ENCODE measurements at regions not wholly inside any gene's neighbourhood (a gene's known extent, or its start where the extent isn't known, plus 50 kb on each side); places are given as distances from the start of the nearest gene placed in this dataset.
"Not testable (repeated sequence)": the region's sequence is repeated elsewhere in the genome, so short reads cannot be mapped to it uniquely, and the experiment has no call there.

- no peak for DNase-seq (ENCODE audit: low read depth in 2 of 2)
These were observed 643.7 kb upstream of the ACO1 start for GRCh38 chr9:31740705-31741104.

GRCh38 chr9:31744589-31744988 lies 639.9 kb upstream of the ACO1 start:
- DNase-seq (ENCODE audit: low read depth in 2 of 2) = no peak

GRCh38 chr9:31745468-31745867 lies 639.0 kb upstream of the ACO1 start:
- no peak for DNase-seq (ENCODE audit: low read depth in 2 of 2)

GRCh38 chr9:31745886-31746285 lies 638.6 kb upstream of the ACO1 start:
- DNase-seq (ENCODE audit: low read depth in 2 of 2) = no peak

GRCh38 chr9:31753756-31754155 lies 630.7 kb upstream of the ACO1 start:
- no peak for DNase-seq (ENCODE audit: low read depth in 2 of 2)

GRCh38 chr9:31759703-31760102 lies 624.7 kb upstream of the ACO1 start:
- no peak for DNase-seq (ENCODE audit: low read depth in 2 of 2)

- DNase-seq (ENCODE audit: low read depth in 2 of 2) = not testable (repeated sequence)
These were observed 610.4 kb upstream of the ACO1 start for GRCh38 chr9:31774021-31774420.

GRCh38 chr9:31774571-31774970 lies 609.9 kb upstream of the ACO1 start:
- no peak for DNase-seq (ENCODE audit: low read depth in 2 of 2)

- DNase-seq (ENCODE audit: low read depth in 2 of 2) = no peak
These were observed 608.0 kb upstream of the ACO1 start for GRCh38 chr9:31776471-31776870.

- no peak for DNase-seq (ENCODE audit: low read depth in 2 of 2)
These were observed 601.0 kb upstream of the ACO1 start for GRCh38 chr9:31783491-31783890.

GRCh38 chr9:31790720-31791119 lies 593.7 kb upstream of the ACO1 start:
- DNase-seq (ENCODE audit: low read depth in 2 of 2) = no peak

GRCh38 chr9:31799953-31800609 lies 584.4 kb upstream of the ACO1 start:
- DNase-seq (ENCODE audit: low read depth in 2 of 2) = peak; percentile 13 to 15

GRCh38 chr9:31807574-31808256 lies 576.7 kb upstream of the ACO1 start:
- DNase-seq (ENCODE audit: low read depth in 2 of 2) = no peak

- no peak for DNase-seq (ENCODE audit: low read depth in 2 of 2)
These were observed 575.7 kb upstream of the ACO1 start for GRCh38 chr9:31808766-31809165.

- DNase-seq (ENCODE audit: low read depth in 2 of 2) = no peak
These were observed 564.0 kb upstream of the ACO1 start for GRCh38 chr9:31820426-31820825.

- no peak for DNase-seq (ENCODE audit: low read depth in 2 of 2)
These were observed 562.9 kb upstream of the ACO1 start for GRCh38 chr9:31821583-31821982.

GRCh38 chr9:31823365-31823764 lies 561.1 kb upstream of the ACO1 start:
- no peak for DNase-seq (ENCODE audit: low read depth in 2 of 2)

- no peak for DNase-seq (ENCODE audit: low read depth in 2 of 2)
These were observed 559.6 kb upstream of the ACO1 start for GRCh38 chr9:31824860-31825259.

GRCh38 chr9:31837211-31837610 lies 547.2 kb upstream of the ACO1 start:
- DNase-seq (ENCODE audit: low read depth in 2 of 2) = no peak

GRCh38 chr9:31839273-31839672 lies 545.2 kb upstream of the ACO1 start:
- DNase-seq (ENCODE audit: low read depth in 2 of 2) = no peak

GRCh38 chr9:31840702-31841101 lies 543.7 kb upstream of the ACO1 start:
- DNase-seq (ENCODE audit: low read depth in 2 of 2) = no peak

- DNase-seq (ENCODE audit: low read depth in 2 of 2) = no peak
These were observed 536.5 kb upstream of the ACO1 start for GRCh38 chr9:31847963-31848362.

- DNase-seq (ENCODE audit: low read depth in 2 of 2) = no peak
These were observed 535.7 kb upstream of the ACO1 start for GRCh38 chr9:31848505-31849285.
